ENCODE measurements at regions not wholly inside any gene's neighbourhood (a gene's known extent, or its start where the extent isn't known, plus 50 kb on each side); places are given as distances from the start of the nearest gene placed in this dataset.

GRCh38 chr9:26650325-26650724 is 242.3 kb downstream of the CAAP1 start:
- no peak for TF ChIP-seq POLR2AphosphoS5 (IDR thresholded peaks at IDR 0.05; ENCODE audit: low read depth, low read length)
- no peak for TF ChIP-seq TAF1 (IDR thresholded peaks at IDR 0.05; ENCODE audit: borderline replicate concordance, insufficient read depth, low read length)
- TF ChIP-seq SIN3A (IDR thresholded peaks at IDR 0.05; ENCODE audit: borderline replicate concordance, insufficient read depth, low read length), result no peak
- TF ChIP-seq REST (IDR thresholded peaks at IDR 0.05; ENCODE audit: insufficient read depth in 1 of 2, low read depth in 2 of 2, low read length in 2 of 2), result no peak
- TF ChIP-seq FOXP2 (optimal IDR thresholded peaks at IDR 0.05; ENCODE audit: borderline replicate concordance, extremely low read depth, extremely low read length, insufficient read depth), result no peak

Data from PFSK-1 (cell line).